HK-2 (cell line): ENCODE measurements at regions not wholly inside any gene's neighbourhood (a gene's known extent, or its start where the extent isn't known, plus 50 kb on each side); places are given as distances from the start of the nearest gene placed in this dataset.
"Not testable (repeated sequence)": the region's sequence is repeated elsewhere in the genome, so short reads cannot be mapped to it uniquely, and the experiment has no call there.

ENCODE experiments used
- DNase-seq: peaks from one replicate; pipeline ENCODE4 v3.0.0-alpha.2; 2018; ENCODE audit not compliant: unreplicated experiment

GRCh38 chr21:24007592-24007991 lies 1599.7 kb downstream of the MRPL39 start:
- no peak for DNase-seq

GRCh38 chr21:23986987-23987386 lies 1620.3 kb downstream of the MRPL39 start:
- no peak for DNase-seq

GRCh38 chr21:23986214-23986613 lies 1621.1 kb downstream of the MRPL39 start:
- DNase-seq = no peak

GRCh38 chr21:23982546-23982945 lies 1624.7 kb downstream of the MRPL39 start:
- DNase-seq = no peak

- DNase-seq = no peak
Measured at GRCh38 chr21:23977971-23978370, 1629.3 kb downstream of the MRPL39 start.

- DNase-seq = peak; percentile 23
Measured at GRCh38 chr21:23968722-23969647, 1638.3 kb downstream of the MRPL39 start.

GRCh38 chr21:23968008-23968407 lies 1639.3 kb downstream of the MRPL39 start:
- no peak for DNase-seq

GRCh38 chr21:23963454-23963853 lies 1643.8 kb downstream of the MRPL39 start:
- no peak for DNase-seq

- no peak for DNase-seq
Measured at GRCh38 chr21:23960769-23961168, 1646.5 kb downstream of the MRPL39 start.

- no peak for DNase-seq
Measured at GRCh38 chr21:23955135-23955843, 1652.0 kb downstream of the MRPL39 start.

GRCh38 chr21:23952269-23952668 lies 1655.0 kb downstream of the MRPL39 start:
- DNase-seq = no peak

GRCh38 chr21:23951251-23951650 lies 1656.0 kb downstream of the MRPL39 start:
- no peak for DNase-seq

- DNase-seq = no peak
Measured at GRCh38 chr21:23950344-23950743, 1656.9 kb downstream of the MRPL39 start.

- no peak for DNase-seq
Measured at GRCh38 chr21:23949493-23949892, 1657.8 kb downstream of the MRPL39 start.

GRCh38 chr21:23939369-23940065 lies 1667.8 kb downstream of the MRPL39 start:
- DNase-seq = no peak

- no peak for DNase-seq
Measured at GRCh38 chr21:23936991-23937390, 1670.3 kb downstream of the MRPL39 start.

- no peak for DNase-seq
Measured at GRCh38 chr21:23936224-23936623, 1671.1 kb downstream of the MRPL39 start.

GRCh38 chr21:23930565-23930964 lies 1676.7 kb downstream of the MRPL39 start:
- no peak for DNase-seq

- DNase-seq = not testable (repeated sequence)
Measured at GRCh38 chr21:23926430-23926829, 1680.9 kb downstream of the MRPL39 start.

- DNase-seq = no peak
Measured at GRCh38 chr21:23921670-23922418, 1685.4 kb downstream of the MRPL39 start.

- DNase-seq = no peak
Measured at GRCh38 chr21:23900727-23901126, 1706.6 kb downstream of the MRPL39 start.

GRCh38 chr21:23899561-23899960 lies 1707.7 kb downstream of the MRPL39 start:
- DNase-seq = no peak
